ENCODE measurements at regions not wholly inside any gene's neighbourhood (a gene's known extent, or its start where the extent isn't known, plus 50 kb on each side); places are given as distances from the start of the nearest gene placed in this dataset.

DNA sequence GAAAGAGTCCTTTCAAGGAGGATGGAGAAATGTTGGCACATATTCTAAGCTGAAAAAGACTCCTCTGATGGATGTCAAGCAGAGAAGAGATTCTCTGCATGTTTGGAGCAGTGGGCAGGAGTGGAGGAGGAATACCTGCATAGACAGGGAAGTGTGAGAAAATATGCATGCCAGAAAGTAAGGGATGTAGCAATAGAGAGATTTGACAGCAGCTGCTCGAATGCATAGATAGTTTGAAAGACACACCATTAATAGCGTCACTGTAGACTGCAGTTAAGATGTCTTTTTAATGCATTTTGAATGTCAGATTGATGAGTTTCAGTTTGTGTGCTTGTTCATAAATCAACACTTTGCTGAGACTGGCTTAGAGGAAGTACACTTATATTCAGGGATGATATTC lies 169.9 kb upstream of the POT1 start:
- TF ChIP-seq, protein P1, sequence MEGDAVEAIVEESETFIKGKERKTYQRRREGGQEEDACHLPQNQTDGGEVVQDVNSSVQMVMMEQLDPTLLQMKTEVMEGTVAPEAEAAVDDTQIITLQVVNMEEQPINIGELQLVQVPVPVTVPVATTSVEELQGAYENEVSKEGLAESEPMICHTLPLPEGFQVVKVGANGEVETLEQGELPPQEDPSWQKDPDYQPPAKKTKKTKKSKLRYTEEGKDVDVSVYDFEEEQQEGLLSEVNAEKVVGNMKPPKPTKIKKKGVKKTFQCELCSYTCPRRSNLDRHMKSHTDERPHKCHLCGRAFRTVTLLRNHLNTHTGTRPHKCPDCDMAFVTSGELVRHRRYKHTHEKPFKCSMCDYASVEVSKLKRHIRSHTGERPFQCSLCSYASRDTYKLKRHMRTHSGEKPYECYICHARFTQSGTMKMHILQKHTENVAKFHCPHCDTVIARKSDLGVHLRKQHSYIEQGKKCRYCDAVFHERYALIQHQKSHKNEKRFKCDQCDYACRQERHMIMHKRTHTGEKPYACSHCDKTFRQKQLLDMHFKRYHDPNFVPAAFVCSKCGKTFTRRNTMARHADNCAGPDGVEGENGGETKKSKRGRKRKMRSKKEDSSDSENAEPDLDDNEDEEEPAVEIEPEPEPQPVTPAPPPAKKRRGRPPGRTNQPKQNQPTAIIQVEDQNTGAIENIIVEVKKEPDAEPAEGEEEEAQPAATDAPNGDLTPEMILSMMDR (IDR thresholded peaks at IDR 0.05): no peak
- Histone ChIP-seq H3K27me3 (replicated peaks; ENCODE audit: insufficient read depth) (no peaks in the 10 kb centered on the region), H3K4me3 (no peak overlapping the region), H3K4me1 (ENCODE audit: control insufficient read depth in 1 of 2, low read depth in 2 of 2) (no peaks in the 10 kb centered on the region), H3K27ac (no peak overlapping the region), H3K36me3 (no peaks in the 10 kb centered on the region), H3K9me3 (no peaks in the 10 kb centered on the region)
- ATAC-seq (ENCODE audit: insufficient number of reproducible peaks, low FRiP score, low read depth): no peak
- DNase-seq (ENCODE audit: low spot score): no peak

DNA sequence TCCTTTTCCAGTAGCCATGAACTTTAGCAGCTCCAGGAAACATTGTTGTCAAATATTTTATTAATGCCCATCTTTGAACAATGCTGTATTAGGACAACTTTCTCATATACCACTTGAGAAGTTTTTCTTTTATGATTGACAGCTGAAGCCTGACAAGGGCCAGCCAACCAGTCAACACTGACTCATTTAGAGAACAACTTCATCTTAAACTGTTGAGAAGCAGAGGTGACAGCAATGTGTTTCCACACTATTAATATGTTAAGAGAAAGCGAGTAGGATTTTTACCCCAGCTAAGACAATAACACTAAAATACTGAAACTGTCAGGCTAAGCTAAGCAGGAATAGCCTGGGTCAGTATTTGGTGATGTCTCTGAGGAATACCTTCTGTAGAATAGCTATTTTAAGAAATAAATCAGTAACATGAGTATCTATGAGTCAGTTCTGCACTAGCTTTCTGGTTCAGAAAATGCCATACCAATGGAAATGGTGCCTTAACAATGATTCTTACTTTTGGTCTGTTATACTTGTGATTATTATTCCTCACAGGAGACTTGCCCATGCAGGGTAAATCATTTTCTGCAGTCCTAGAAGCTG lies 168.8 kb upstream of the POT1 start:
- H3K27ac ChIP-seq: no peak overlapping the region
- no peaks in the 10 kb centered on the region for H3K27me3 ChIP-seq (replicated peaks; ENCODE audit: insufficient read depth)
- no peak overlapping the region for H3K4me3 ChIP-seq
- TF ChIP-seq, protein P1 (IDR thresholded peaks at IDR 0.05): no peak
- H3K36me3 ChIP-seq: no peaks in the 10 kb centered on the region
- ATAC-seq (ENCODE audit: insufficient number of reproducible peaks, low FRiP score, low read depth) (no peak), DNase-seq (ENCODE audit: low spot score) (no peak)
- no peaks in the 10 kb centered on the region for H3K4me1 ChIP-seq (ENCODE audit: control insufficient read depth in 1 of 2, low read depth in 2 of 2)
- H3K9me3 ChIP-seq: no peaks in the 10 kb centered on the region

GRCh38 chr7:125090596-125090995 lies 161.0 kb upstream of the POT1 start:
- TF ChIP-seq, protein P1 (IDR thresholded peaks at IDR 0.05): no peak
- Histone ChIP-seq H3K9me3 (no peaks in the 10 kb centered on the region), H3K4me1 (ENCODE audit: control insufficient read depth in 1 of 2, low read depth in 2 of 2) (no peaks in the 10 kb centered on the region), H3K27ac (no peak overlapping the region), H3K4me3 (no peak overlapping the region), H3K36me3 (no peaks in the 10 kb centered on the region), H3K27me3 (replicated peaks; ENCODE audit: insufficient read depth) (no peaks in the 10 kb centered on the region)
- DNase-seq (ENCODE audit: low spot score) (no peak), ATAC-seq (ENCODE audit: insufficient number of reproducible peaks, low FRiP score, low read depth) (no peak)

DNA sequence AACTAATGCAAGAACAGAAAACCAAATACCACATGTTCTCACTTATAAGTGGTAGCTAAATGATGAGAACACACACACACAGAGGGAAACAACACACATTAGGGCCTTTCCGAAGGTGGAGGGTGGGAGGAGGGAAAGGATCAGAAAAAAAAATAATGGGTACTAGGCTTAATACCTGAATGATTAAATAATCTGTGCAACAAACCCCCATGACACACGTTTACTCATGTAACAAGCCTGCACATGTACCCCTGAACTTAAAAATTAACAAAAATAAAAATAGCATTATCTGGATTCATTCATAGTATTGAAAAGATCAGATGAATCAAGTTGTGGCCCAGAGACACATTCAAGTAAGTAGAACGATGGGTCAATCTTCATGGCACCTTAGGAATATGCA lies 159.5 kb upstream of the POT1 start:
- TF ChIP-seq, protein P1 (IDR thresholded peaks at IDR 0.05): no peak

GRCh38 chr7:125088555-125088954 lies 158.9 kb upstream of the POT1 start:
- H3K27me3 ChIP-seq (replicated peaks; ENCODE audit: insufficient read depth): no peaks in the 10 kb centered on the region
- no peaks in the 10 kb centered on the region for H3K9me3 ChIP-seq
- no peaks in the 10 kb centered on the region for H3K36me3 ChIP-seq
- TF ChIP-seq, protein P1 (IDR thresholded peaks at IDR 0.05): no peak
- H3K4me3 ChIP-seq: no peak overlapping the region
- no peak overlapping the region for H3K27ac ChIP-seq
- ATAC-seq (ENCODE audit: insufficient number of reproducible peaks, low FRiP score, low read depth): no peak
- DNase-seq (ENCODE audit: low spot score): no peak
- H3K4me1 ChIP-seq (ENCODE audit: control insufficient read depth in 1 of 2, low read depth in 2 of 2): peaks cover 3 to 9% of the 10 kb centered on the region in 2 donors

More for the DNA sequence above, 159.5 kb upstream of the POT1 start:
- no peaks in the 10 kb centered on the region for H3K36me3 ChIP-seq
- H3K4me3 ChIP-seq: no peak overlapping the region
- peaks cover 3 to 4% of the 10 kb centered on the region in 2 donors for H3K4me1 ChIP-seq (ENCODE audit: control insufficient read depth in 1 of 2, low read depth in 2 of 2)
- H3K27me3 ChIP-seq (replicated peaks; ENCODE audit: insufficient read depth): no peaks in the 10 kb centered on the region
- DNase-seq (ENCODE audit: low spot score) (no peak), ATAC-seq (ENCODE audit: insufficient number of reproducible peaks, low FRiP score, low read depth) (no peak)
- H3K27ac ChIP-seq: no peak overlapping the region
- H3K9me3 ChIP-seq: no peaks in the 10 kb centered on the region
